HepG2 (cell line): ENCODE measurements at regions not wholly inside any gene's neighbourhood (a gene's known extent, or its start where the extent isn't known, plus 50 kb on each side); places are given as distances from the start of the nearest gene placed in this dataset.

ENCODE experiments used
- ATAC-seq: fragments of 200-7000 bp; cut with Tn5 transposase; 3 replicates; pipeline ENCODE4 v1.9.1; 2020; ENCODE audit warnings: mild to moderate bottlenecking, moderate library complexity
- BruUV-seq: library from RNA; stranded (reverse); fragments of 400-500 nt; replicated peaks from 2 replicates; lab custom pipeline; 2021; lab: Mats Ljungman, UMichigan
- CTCF ChIA-PET: fragments of 300-600 bp; formaldehyde crosslinking; extraction: SDS; loops from one replicate; lab custom pipeline; 2021; ENCODE audit warnings: low total read pairs, inconsistent platforms, low intra/inter-chr PET ratio; lab: Yijun Ruan, JAX
- POLR2A ChIA-PET: fragments of 350-600 bp; sonication (Branson Sonifier 250); formaldehyde crosslinking; loops from one replicate; lab custom pipeline; 2020; ENCODE audit warnings: antibody characterized with exemption, inconsistent platforms; lab: Yijun Ruan, JAX
- DNase-seq: peaks from one replicate; pipeline ENCODE4 v3.0.0-alpha.2; 2015; ENCODE audit warnings: low spot score
- FAIRE-seq: peaks from 3 replicates; lab custom pipeline; 2011; peaks lifted over from hg19 to GRCh38; lab: Jason Lieb, UNC
- H2AFZ ChIP-seq: one replicate; pipeline ENCODE4 v1.6.1; 2011; ENCODE audit warnings: low read length, inconsistent platforms
- H3K27ac ChIP-seq: fragments of 300-600 bp; 3 replicates; pipeline ENCODE4 v1.8.0; 2011; ENCODE audit warnings: mixed run types, mild to moderate bottlenecking, mixed read lengths, low read length, inconsistent platforms; ENCODE audit not compliant: insufficient read depth; ENCODE audit errors: extremely low read length
- H3K27me3 ChIP-seq, 2 experiments: fragments of 200-600 bp in 1 of 2; 2 replicates in 1 of 2; 3 replicates in 1 of 2; pipeline versions ENCODE4 v1.6.0 to v1.8.0; 2011; ENCODE audit warnings: low read length in 2 of 2, mild to moderate bottlenecking in 2 of 2, moderate library complexity in 2 of 2, inconsistent platforms in 1 of 2; ENCODE audit not compliant: insufficient read depth in 2 of 2, control insufficient read depth in 1 of 2
- H3K36me3 ChIP-seq, 2 experiments: fragments of 200-600 bp in 1 of 2; replicated peaks in 1 of 2; 2 replicates in 1 of 2; 3 replicates in 1 of 2; pipeline versions ENCODE4 v1.5.1 to v1.8.0; 2011; ENCODE audit warnings: low read length in 2 of 2, inconsistent platforms in 1 of 2; ENCODE audit not compliant: insufficient read depth in 2 of 2, control insufficient read depth in 1 of 2
- H3K4me1 ChIP-seq: 2 replicates; pipeline ENCODE4 v1.5.1; 2012; ENCODE audit warnings: low read length, inconsistent platforms; ENCODE audit not compliant: insufficient read depth
- H3K4me2 ChIP-seq: 2 replicates; pipeline ENCODE4 v1.6.0; 2011; ENCODE audit warnings: low read depth, low read length, inconsistent platforms
- H3K4me3 ChIP-seq, 3 experiments: fragments of 200-600 bp in 1 of 3; sonication (generic), shearing (Covaris generic) in 1 of 3; replicated peaks in 1 of 3; 2 replicates each; pipeline ENCODE4 v1.5.1; 2011 to 2016; ENCODE audit warnings: low read length in 3 of 3, inconsistent platforms in 2 of 3, low read depth in 2 of 3, mild to moderate bottlenecking in 2 of 3, control low read depth in 1 of 3, mixed read lengths in 1 of 3; ENCODE audit not compliant: insufficient read depth in 1 of 3
- H3K79me2 ChIP-seq: one replicate; pipeline ENCODE4 v1.6.1; 2011; ENCODE audit warnings: low read length, inconsistent platforms; ENCODE audit not compliant: insufficient read depth
- H3K9ac ChIP-seq: 2 replicates; pipeline ENCODE4 v1.6.0; 2011; ENCODE audit warnings: mild to moderate bottlenecking, low read depth, low read length, inconsistent platforms; ENCODE audit not compliant: insufficient read depth
- H3K9me3 ChIP-seq: 2 replicates; pipeline ENCODE4 v1.5.1; 2012; ENCODE audit warnings: mild to moderate bottlenecking, low read length
- H4K20me1 ChIP-seq: 2 replicates; pipeline ENCODE4 v1.6.0; 2011; ENCODE audit warnings: inconsistent platforms, mild to moderate bottlenecking, low read length, moderate library complexity; ENCODE audit not compliant: insufficient read depth
- CTCF ChIP-seq: sonication (generic); formaldehyde crosslinking; IDR thresholded peaks from 2 replicates; pipeline ENCODE4 v1.5.0; 2020; ENCODE audit warnings: mild to moderate bottlenecking, missing genetic modification reagents, moderate library complexity
- ELF3 ChIP-seq: IDR thresholded peaks from 2 replicates; pipeline ENCODE4 v1.6.1; 2016; ENCODE audit warnings: missing genetic modification reagents, missing compliant biosample characterization
- GATAD2A ChIP-seq: IDR thresholded peaks from 2 replicates; pipeline ENCODE4 v1.6.1; 2016
- HMGA1 ChIP-seq: sonication (generic); formaldehyde crosslinking; conservative IDR thresholded peaks from 2 replicates; pipeline ENCODE4 v1.4.0; 2020; ENCODE audit warnings: missing genetic modification reagents
- RAD21 ChIP-seq: fragments of 450-650 bp; formaldehyde crosslinking; IDR thresholded peaks from 2 replicates; pipeline ENCODE4 v1.5.0; 2020; ENCODE audit warnings: mild to moderate bottlenecking
- SMC3 ChIP-seq: IDR thresholded peaks from 2 replicates; pipeline ENCODE4 v1.6.1; 2011; ENCODE audit warnings: low read length, improper control_type of control experiment
- STAG1 ChIP-seq: sonication (generic); formaldehyde crosslinking; IDR thresholded peaks from 2 replicates; pipeline ENCODE4 v1.4.0; 2020; ENCODE audit warnings: missing genetic modification reagents
- ZNF281 ChIP-seq: sonication (generic); formaldehyde crosslinking; IDR thresholded peaks from 2 replicates; pipeline ENCODE4 v1.4.0; 2020; ENCODE audit warnings: missing genetic modification reagents, borderline replicate concordance
- ZNF510 ChIP-seq: sonication (generic); formaldehyde crosslinking; IDR thresholded peaks from 2 replicates; pipeline ENCODE4 v1.4.0; 2020; ENCODE audit warnings: low read depth, mild to moderate bottlenecking, missing genetic modification reagents
- ZNF572 ChIP-seq: sonication (generic); formaldehyde crosslinking; IDR thresholded peaks from 2 replicates; pipeline ENCODE4 v1.5.1; 2020; ENCODE audit warnings: mild to moderate bottlenecking, missing genetic modification reagents
- ZNF576 ChIP-seq: sonication (generic); formaldehyde crosslinking; IDR thresholded peaks from 2 replicates; pipeline ENCODE4 v1.4.0; 2020; ENCODE audit warnings: mild to moderate bottlenecking, missing genetic modification reagents
- ZNF589 ChIP-seq: sonication (generic); formaldehyde crosslinking; conservative IDR thresholded peaks from 2 replicates; pipeline ENCODE4 v1.8.0; 2022; ENCODE audit warnings: mild to moderate bottlenecking, moderate library complexity, missing genetic modification reagents
- ZNF7 ChIP-seq: IDR thresholded peaks from 2 replicates; pipeline ENCODE4 v1.6.1; 2016; ENCODE audit warnings: missing biosample characterization, missing genetic modification reagents
- ZNF816 ChIP-seq: sonication (generic); formaldehyde crosslinking; IDR thresholded peaks from 2 replicates; pipeline ENCODE4 v1.8.0; 2022; ENCODE audit warnings: missing genetic modification reagents, mild to moderate bottlenecking, borderline replicate concordance
- WGBS: methylation state at CpG from one replicate; pipeline ENCODE4 v1.1.6; 2017; ENCODE audit warnings: low lambda C conversion rate; 5-methylcytosine and 5-hydroxymethylcytosine counted together
- in situ Hi-C: cut with HindIII; loops from 2 replicates; pipeline ENCODE4 v1.10.0; 2017; ENCODE audit warnings: low pct_unique_long_range_greater_than_20kb; ENCODE audit not compliant: extremely low pct_ligation_motif_present
- intact Hi-C: fragments of 100-400 bp; cut with micrococcal nuclease; formaldehyde crosslinking; loops from one replicate; pipeline ENCODE4 v1.10.0; 2022; ENCODE audit not compliant: unreplicated experiment

- Histone ChIP-seq H2AFZ (no peak overlapping the region), H3K9ac (no peak overlapping the region), H3K27me3 (no peaks in the 10 kb centered on the region), H3K27ac (no peak overlapping the region), H3K4me2 (no peak overlapping the region), H3K4me1 (peaks cover 12% of the 10 kb centered on the region), H3K36me3 (no peaks in the 10 kb centered on the region), H3K79me2 (no peaks in the 10 kb centered on the region), H3K4me3 (no peak overlapping the region), H3K9me3 (no peaks in the 10 kb centered on the region), H4K20me1 (no peaks in the 10 kb centered on the region)
- ChIA-PET CTCF (interaction anchor here (2.9 kb wide), 1 partner anchor 155 kb away, joined by 34 read pairs; no protein-coding TSS in a partner anchor), POLR2A (interaction anchor here (1.3 kb wide), 1 partner anchor 155 kb away, joined by 4 read pairs; no protein-coding TSS in a partner anchor)
- TF ChIP-seq HMGA1 (CRISPR knock-in tag) (no peak), STAG1 (CRISPR knock-in tag) (peak; percentile 83), CTCF (CRISPR knock-in tag) (peak; percentile 75), RAD21 (peak; percentile 46; the same call in 1 of the 2 replicates), SMC3 (peak; percentile 72), GATAD2A (CRISPR knock-in tag) (no peak)
- no TSS peak for BruUV-seq
- peak; percentile 66 for ATAC-seq
- WGBS, result 34% methylated on average over 3 of the region's 3 CpGs
- peak; percentile 68 for FAIRE-seq
- in situ Hi-C loops, result loop anchor here (5.0 to 25.0 kb wide), 3 partner anchors 158 to 1823 kb away; partner anchors contain the start of gene MEIS2
- intact Hi-C loops, result loop anchor here (1.0 kb wide), 2 partner anchors 155 to 211 kb away; no protein-coding TSS in a partner anchor
- peak; percentile 44 for DNase-seq
These were observed 204.0 kb upstream of the NANOGP8 start for GRCh38 chr15:35289024-35289617.

- Histone ChIP-seq H3K4me3 (no peak overlapping the region), H3K9me3 (no peaks in the 10 kb centered on the region), H3K79me2 (no peaks in the 10 kb centered on the region), H3K36me3 (no peaks in the 10 kb centered on the region), H2AFZ (no peak overlapping the region), H3K4me2 (no peak overlapping the region), H3K27me3 (no peaks in the 10 kb centered on the region), H3K4me1 (peaks cover 8% of the 10 kb centered on the region), H3K27ac (no peak overlapping the region), H3K9ac (no peak overlapping the region), H4K20me1 (no peaks in the 10 kb centered on the region)
- no peak for FAIRE-seq
- DNase-seq, result no peak
- WGBS, result 86% methylated on average over 3 of the region's 3 CpGs
- ChIA-PET CTCF (interaction anchor here (2.9 kb wide), 1 partner anchor 156 kb away, joined by 34 read pairs; no protein-coding TSS in a partner anchor), POLR2A (interaction anchor here (1.3 kb wide), 1 partner anchor 156 kb away, joined by 4 read pairs; no protein-coding TSS in a partner anchor)
- BruUV-seq, result no TSS peak
- intact Hi-C loops, result no loop called here
- ATAC-seq, result no peak
- in situ Hi-C loops, result loop anchor here (5.0 to 25.0 kb wide), 3 partner anchors 159 to 1824 kb away; partner anchors contain the start of gene MEIS2
- TF ChIP-seq ZNF576, result no peak
- TF ChIP-seq ZNF589 (CRISPR knock-in tag), result no peak
- no peak for TF ChIP-seq ZNF281 (CRISPR knock-in tag)
- no peak for TF ChIP-seq ELF3 (CRISPR knock-in tag)
- TF ChIP-seq ZNF510 (CRISPR knock-in tag), result no peak
- TF ChIP-seq ZNF572 (CRISPR knock-in tag), result no peak
- no peak for TF ChIP-seq ZNF7 (CRISPR knock-in tag)
- no peak for TF ChIP-seq ZNF816
These were observed 203.5 kb upstream of the NANOGP8 start for GRCh38 chr15:35288580-35288979.
